SK-N-SH treated with all-trans-retinoic acid at 6 μM for 48 hours (cell line): ENCODE measurements at regions not wholly inside any gene's neighbourhood (a gene's known extent, or its start where the extent isn't known, plus 50 kb on each side); places are given as distances from the start of the nearest gene placed in this dataset.

Source experiments
- ATAC-seq: fragments of 200-7000 bp; cut with Tn5 transposase; 3 replicates; pipeline ENCODE4 v1.9.1; 2020; ENCODE audit warnings: mild to moderate bottlenecking, moderate library complexity
- ARNTL ChIP-seq: fragments of 450-650 bp; formaldehyde crosslinking; IDR thresholded peaks from 2 replicates; pipeline ENCODE4 v1.5.0; 2020; ENCODE audit warnings: low read depth, mild to moderate bottlenecking, moderate library complexity, borderline replicate concordance
- BACH2 ChIP-seq: fragments of 250-450 bp; sonication (Bioruptor Pico); IDR thresholded peaks from 2 replicates; pipeline ENCODE4 v1.9.0; 2021; ENCODE audit warnings: mild to moderate bottlenecking, borderline replicate concordance
- CSDC2 ChIP-seq: fragments of 250-450 bp; sonication (Bioruptor Pico); IDR thresholded peaks from 2 replicates; pipeline ENCODE4 v1.5.0; 2020; ENCODE audit warnings: mild to moderate bottlenecking, moderate library complexity
- ESRRG ChIP-seq: fragments of 250-450 bp; sonication (Bioruptor Pico); IDR thresholded peaks from 2 replicates; pipeline ENCODE4 v1.6.1; 2021; ENCODE audit warnings: mild to moderate bottlenecking
- GLIS3 ChIP-seq: fragments of 250-450 bp; sonication (Bioruptor Pico); IDR thresholded peaks from 2 replicates; pipeline ENCODE4 v1.5.0; 2020; ENCODE audit warnings: mild to moderate bottlenecking, moderate library complexity
- ISL1 ChIP-seq: fragments of 250-450 bp; sonication (Bioruptor Pico); IDR thresholded peaks from 2 replicates; pipeline ENCODE4 v2.1.2; 2022; ENCODE audit warnings: mild to moderate bottlenecking, moderate library complexity
- OSR1 ChIP-seq: fragments of 250-450 bp; sonication (Bioruptor Pico); IDR thresholded peaks from 2 replicates; pipeline ENCODE4 v1.8.0; 2022; ENCODE audit warnings: moderate library complexity, mild to moderate bottlenecking, inconsistent platforms
- PPARA ChIP-seq: fragments of 250-450 bp; sonication (Bioruptor Pico); IDR thresholded peaks from 2 replicates; pipeline ENCODE4 v1.5.0; 2020; ENCODE audit warnings: mild to moderate bottlenecking, borderline replicate concordance
- RARB ChIP-seq: fragments of 250-450 bp; sonication (Bioruptor Pico); IDR thresholded peaks from 2 replicates; pipeline ENCODE4 v1.8.0; 2021; ENCODE audit warnings: mild to moderate bottlenecking, moderate library complexity
- SNAI2 ChIP-seq: fragments of 250-450 bp; sonication (Bioruptor Pico); IDR thresholded peaks from 2 replicates; pipeline ENCODE4 v1.5.0; 2020; ENCODE audit warnings: mild to moderate bottlenecking, moderate library complexity
- TCF4 ChIP-seq: fragments of 250-450 bp; sonication (Bioruptor Pico); IDR thresholded peaks from 2 replicates; pipeline ENCODE4 v1.8.0; 2021; ENCODE audit warnings: mild to moderate bottlenecking, moderate library complexity, borderline replicate concordance
- TOX ChIP-seq: fragments of 250-450 bp; sonication (Bioruptor Pico); IDR thresholded peaks from 2 replicates; pipeline ENCODE4 v1.8.0; 2021; ENCODE audit warnings: mild to moderate bottlenecking, moderate library complexity, borderline replicate concordance
- ZC3H10 ChIP-seq: fragments of 250-450 bp; sonication (Bioruptor Pico); IDR thresholded peaks from 2 replicates; pipeline ENCODE4 v1.5.1; 2021; ENCODE audit warnings: mild to moderate bottlenecking, moderate library complexity
- ZFP3 ChIP-seq: fragments of 250-450 bp; sonication (Bioruptor Pico); IDR thresholded peaks from 2 replicates; pipeline ENCODE4 v1.5.0; 2020; ENCODE audit warnings: mild to moderate bottlenecking, moderate library complexity
- ZFP30 ChIP-seq: fragments of 450-650 bp; formaldehyde crosslinking; IDR thresholded peaks from 2 replicates; pipeline ENCODE4 v1.5.0; 2022; ENCODE audit warnings: mild to moderate bottlenecking, moderate library complexity
- ZNF565 ChIP-seq: fragments of 450-650 bp; formaldehyde crosslinking; conservative IDR thresholded peaks from 2 replicates; pipeline ENCODE4 v1.5.0; 2020; ENCODE audit warnings: low read depth, mild to moderate bottlenecking, moderate library complexity
- ZNF70 ChIP-seq: fragments of 450-650 bp; formaldehyde crosslinking; IDR thresholded peaks from 2 replicates; pipeline ENCODE4 v1.5.0; 2020; ENCODE audit warnings: mild to moderate bottlenecking, moderate library complexity
- ZNF8 ChIP-seq: fragments of 450-650 bp; formaldehyde crosslinking; IDR thresholded peaks from 2 replicates; pipeline ENCODE4 v1.5.0; 2020; ENCODE audit warnings: mild to moderate bottlenecking, moderate library complexity
- TF ChIP-seq, protein P1 (sequence below): fragments of 250-450 bp; sonication (Bioruptor Pico); IDR thresholded peaks from 2 replicates; pipeline ENCODE4 v1.8.0; 2020; ENCODE audit warnings: mild to moderate bottlenecking, moderate library complexity, borderline replicate concordance
- TF ChIP-seq, protein P2 (sequence below): fragments of 250-450 bp; sonication (Bioruptor Pico); IDR thresholded peaks from 2 replicates; pipeline ENCODE4 v1.5.1; 2021; ENCODE audit warnings: mild to moderate bottlenecking, moderate library complexity
- TF ChIP-seq, protein P3 (sequence below): fragments of 250-450 bp; sonication (Bioruptor Pico); IDR thresholded peaks from 2 replicates; pipeline ENCODE4 v1.5.0; 2020; ENCODE audit warnings: mild to moderate bottlenecking, moderate library complexity
- TF ChIP-seq, protein P4 (sequence below): fragments of 250-450 bp; sonication (Bioruptor Pico); IDR thresholded peaks from 2 replicates; pipeline ENCODE4 v1.8.0; 2021; ENCODE audit warnings: low read depth, mild to moderate bottlenecking, moderate library complexity, borderline replicate concordance
- TF ChIP-seq, protein P5 (sequence below): fragments of 250-450 bp; sonication (Bioruptor Pico); IDR thresholded peaks from 2 replicates; pipeline ENCODE4 v1.5.1; 2020; ENCODE audit warnings: low read depth, mild to moderate bottlenecking, moderate library complexity

DNA sequence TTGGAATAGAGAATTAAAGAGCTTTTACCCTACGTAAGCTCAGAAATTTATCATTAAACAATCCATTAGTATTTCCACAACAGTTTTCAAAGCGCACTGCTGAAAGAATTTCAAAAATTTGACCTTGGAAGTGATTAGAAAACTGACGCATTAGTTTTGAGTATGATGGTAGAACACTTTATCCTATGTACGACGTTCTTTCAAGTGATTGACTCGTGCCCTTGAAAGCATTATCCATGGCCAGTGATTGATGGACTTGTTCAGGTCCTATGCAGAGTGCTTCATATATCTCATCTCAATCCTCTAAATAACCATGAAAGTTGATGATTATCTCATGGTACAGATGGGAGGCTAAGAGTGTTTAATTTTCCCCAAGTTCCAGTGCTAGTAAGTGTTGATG, 697.2 kb downstream of the USP25 start:
- TF ChIP-seq OSR1 (CRISPR knock-in tag), result no peak
- no peak for TF ChIP-seq ZNF565 (CRISPR knock-in tag)
- TF ChIP-seq ZNF8 (CRISPR knock-in tag), result no peak
- TF ChIP-seq ARNTL, result no peak
- TF ChIP-seq, protein P1, sequence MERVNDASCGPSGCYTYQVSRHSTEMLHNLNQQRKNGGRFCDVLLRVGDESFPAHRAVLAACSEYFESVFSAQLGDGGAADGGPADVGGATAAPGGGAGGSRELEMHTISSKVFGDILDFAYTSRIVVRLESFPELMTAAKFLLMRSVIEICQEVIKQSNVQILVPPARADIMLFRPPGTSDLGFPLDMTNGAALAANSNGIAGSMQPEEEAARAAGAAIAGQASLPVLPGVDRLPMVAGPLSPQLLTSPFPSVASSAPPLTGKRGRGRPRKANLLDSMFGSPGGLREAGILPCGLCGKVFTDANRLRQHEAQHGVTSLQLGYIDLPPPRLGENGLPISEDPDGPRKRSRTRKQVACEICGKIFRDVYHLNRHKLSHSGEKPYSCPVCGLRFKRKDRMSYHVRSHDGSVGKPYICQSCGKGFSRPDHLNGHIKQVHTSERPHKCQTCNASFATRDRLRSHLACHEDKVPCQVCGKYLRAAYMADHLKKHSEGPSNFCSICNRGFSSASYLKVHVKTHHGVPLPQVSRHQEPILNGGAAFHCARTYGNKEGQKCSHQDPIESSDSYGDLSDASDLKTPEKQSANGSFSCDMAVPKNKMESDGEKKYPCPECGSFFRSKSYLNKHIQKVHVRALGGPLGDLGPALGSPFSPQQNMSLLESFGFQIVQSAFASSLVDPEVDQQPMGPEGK, result no peak
- no peak for TF ChIP-seq ZC3H10 (CRISPR knock-in tag)
- TF ChIP-seq, protein P2, sequence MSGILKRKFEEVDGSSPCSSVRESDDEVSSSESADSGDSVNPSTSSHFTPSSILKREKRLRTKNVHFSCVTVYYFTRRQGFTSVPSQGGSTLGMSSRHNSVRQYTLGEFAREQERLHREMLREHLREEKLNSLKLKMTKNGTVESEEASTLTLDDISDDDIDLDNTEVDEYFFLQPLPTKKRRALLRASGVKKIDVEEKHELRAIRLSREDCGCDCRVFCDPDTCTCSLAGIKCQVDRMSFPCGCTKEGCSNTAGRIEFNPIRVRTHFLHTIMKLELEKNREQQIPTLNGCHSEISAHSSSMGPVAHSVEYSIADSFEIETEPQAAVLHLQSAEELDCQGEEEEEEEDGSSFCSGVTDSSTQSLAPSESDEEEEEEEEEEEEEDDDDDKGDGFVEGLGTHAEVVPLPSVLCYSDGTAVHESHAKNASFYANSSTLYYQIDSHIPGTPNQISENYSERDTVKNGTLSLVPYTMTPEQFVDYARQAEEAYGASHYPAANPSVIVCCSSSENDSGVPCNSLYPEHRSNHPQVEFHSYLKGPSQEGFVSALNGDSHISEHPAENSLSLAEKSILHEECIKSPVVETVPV (CRISPR knock-in tag), result no peak
- TF ChIP-seq PPARA, result no peak
- TF ChIP-seq BACH2 (CRISPR knock-in tag), result no peak
- no peak for TF ChIP-seq GLIS3 (CRISPR knock-in tag)
- TF ChIP-seq TCF4 (CRISPR knock-in tag), result no peak
- TF ChIP-seq RARB (CRISPR knock-in tag), result no peak
- TF ChIP-seq, protein P3, sequence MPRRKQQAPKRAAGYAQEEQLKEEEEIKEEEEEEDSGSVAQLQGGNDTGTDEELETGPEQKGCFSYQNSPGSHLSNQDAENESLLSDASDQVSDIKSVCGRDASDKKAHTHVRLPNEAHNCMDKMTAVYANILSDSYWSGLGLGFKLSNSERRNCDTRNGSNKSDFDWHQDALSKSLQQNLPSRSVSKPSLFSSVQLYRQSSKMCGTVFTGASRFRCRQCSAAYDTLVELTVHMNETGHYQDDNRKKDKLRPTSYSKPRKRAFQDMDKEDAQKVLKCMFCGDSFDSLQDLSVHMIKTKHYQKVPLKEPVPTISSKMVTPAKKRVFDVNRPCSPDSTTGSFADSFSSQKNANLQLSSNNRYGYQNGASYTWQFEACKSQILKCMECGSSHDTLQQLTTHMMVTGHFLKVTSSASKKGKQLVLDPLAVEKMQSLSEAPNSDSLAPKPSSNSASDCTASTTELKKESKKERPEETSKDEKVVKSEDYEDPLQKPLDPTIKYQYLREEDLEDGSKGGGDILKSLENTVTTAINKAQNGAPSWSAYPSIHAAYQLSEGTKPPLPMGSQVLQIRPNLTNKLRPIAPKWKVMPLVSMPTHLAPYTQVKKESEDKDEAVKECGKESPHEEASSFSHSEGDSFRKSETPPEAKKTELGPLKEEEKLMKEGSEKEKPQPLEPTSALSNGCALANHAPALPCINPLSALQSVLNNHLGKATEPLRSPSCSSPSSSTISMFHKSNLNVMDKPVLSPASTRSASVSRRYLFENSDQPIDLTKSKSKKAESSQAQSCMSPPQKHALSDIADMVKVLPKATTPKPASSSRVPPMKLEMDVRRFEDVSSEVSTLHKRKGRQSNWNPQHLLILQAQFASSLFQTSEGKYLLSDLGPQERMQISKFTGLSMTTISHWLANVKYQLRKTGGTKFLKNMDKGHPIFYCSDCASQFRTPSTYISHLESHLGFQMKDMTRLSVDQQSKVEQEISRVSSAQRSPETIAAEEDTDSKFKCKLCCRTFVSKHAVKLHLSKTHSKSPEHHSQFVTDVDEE (CRISPR knock-in tag), result no peak
- no peak for ATAC-seq

DNA sequence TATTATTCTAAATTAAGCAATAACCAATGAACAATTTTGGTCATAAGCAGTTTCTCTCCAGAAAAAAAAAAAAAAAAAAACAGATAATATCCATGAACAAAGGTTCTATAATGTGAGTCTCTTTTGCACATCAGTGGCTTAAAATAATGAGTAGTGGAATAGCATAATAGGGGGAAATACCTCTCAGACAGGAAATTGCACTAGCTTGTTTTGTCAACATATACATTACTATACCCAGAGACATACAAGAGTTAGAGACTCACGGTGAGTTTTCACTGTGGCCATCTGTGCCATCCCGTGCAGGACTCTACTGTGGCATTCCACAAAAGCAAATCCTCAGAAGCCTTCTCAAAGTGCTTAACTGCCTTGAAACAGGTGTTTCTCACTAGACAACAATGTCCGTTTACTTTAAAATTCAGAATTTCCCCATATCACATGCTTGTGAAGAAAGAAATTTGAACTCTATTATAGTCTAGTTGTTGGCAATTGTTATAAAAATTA, 697.9 kb downstream of the USP25 start:
- TF ChIP-seq ESRRG (CRISPR knock-in tag) (no peak), ZFP3 (CRISPR knock-in tag) (no peak), TCF4 (CRISPR knock-in tag) (no peak), TOX (CRISPR knock-in tag) (no peak), CSDC2 (CRISPR knock-in tag) (no peak), PPARA (no peak), ISL1 (CRISPR knock-in tag) (no peak), GLIS3 (CRISPR knock-in tag) (no peak), SNAI2 (CRISPR knock-in tag) (no peak), ZFP30 (no peak), ZNF70 (CRISPR knock-in tag) (no peak), BACH2 (CRISPR knock-in tag) (no peak), ZC3H10 (CRISPR knock-in tag) (no peak), ZNF8 (CRISPR knock-in tag) (no peak)
- TF ChIP-seq, protein P4, sequence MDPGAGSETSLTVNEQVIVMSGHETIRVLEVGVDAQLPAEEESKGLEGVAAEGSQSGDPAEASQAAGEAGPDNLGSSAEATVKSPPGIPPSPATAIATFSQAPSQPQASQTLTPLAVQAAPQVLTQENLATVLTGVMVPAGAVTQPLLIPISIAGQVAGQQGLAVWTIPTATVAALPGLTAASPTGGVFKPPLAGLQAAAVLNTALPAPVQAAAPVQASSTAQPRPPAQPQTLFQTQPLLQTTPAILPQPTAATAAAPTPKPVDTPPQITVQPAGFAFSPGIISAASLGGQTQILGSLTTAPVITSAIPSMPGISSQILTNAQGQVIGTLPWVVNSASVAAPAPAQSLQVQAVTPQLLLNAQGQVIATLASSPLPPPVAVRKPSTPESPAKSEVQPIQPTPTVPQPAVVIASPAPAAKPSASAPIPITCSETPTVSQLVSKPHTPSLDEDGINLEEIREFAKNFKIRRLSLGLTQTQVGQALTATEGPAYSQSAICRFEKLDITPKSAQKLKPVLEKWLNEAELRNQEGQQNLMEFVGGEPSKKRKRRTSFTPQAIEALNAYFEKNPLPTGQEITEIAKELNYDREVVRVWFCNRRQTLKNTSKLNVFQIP (CRISPR knock-in tag), result no peak
- TF ChIP-seq, protein P1, result no peak
- TF ChIP-seq, protein P5, sequence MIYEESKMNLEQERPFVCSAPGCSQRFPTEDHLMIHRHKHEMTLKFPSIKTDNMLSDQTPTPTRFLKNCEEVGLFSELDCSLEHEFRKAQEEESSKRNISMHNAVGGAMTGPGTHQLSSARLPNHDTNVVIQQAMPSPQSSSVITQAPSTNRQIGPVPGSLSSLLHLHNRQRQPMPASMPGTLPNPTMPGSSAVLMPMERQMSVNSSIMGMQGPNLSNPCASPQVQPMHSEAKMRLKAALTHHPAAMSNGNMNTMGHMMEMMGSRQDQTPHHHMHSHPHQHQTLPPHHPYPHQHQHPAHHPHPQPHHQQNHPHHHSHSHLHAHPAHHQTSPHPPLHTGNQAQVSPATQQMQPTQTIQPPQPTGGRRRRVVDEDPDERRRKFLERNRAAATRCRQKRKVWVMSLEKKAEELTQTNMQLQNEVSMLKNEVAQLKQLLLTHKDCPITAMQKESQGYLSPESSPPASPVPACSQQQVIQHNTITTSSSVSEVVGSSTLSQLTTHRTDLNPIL (CRISPR knock-in tag), result no peak
- TF ChIP-seq, all 23 proteins: peak for 0
- ATAC-seq, result no peak
